Loucy (cell line): ENCODE measurements at regions not wholly inside any gene's neighbourhood (a gene's known extent, or its start where the extent isn't known, plus 50 kb on each side); places are given as distances from the start of the nearest gene placed in this dataset.

Experiments used
- H2AFZ ChIP-seq: fragments of 200-600 bp; sonication (generic); 2 replicates; pipeline ENCODE4 v1.6.0; 2016; ENCODE audit warnings: antibody characterized with exemption, mild to moderate bottlenecking, low read length, moderate library complexity
- H3F3A ChIP-seq: fragments of 200-600 bp; 2 replicates; pipeline ENCODE4 v1.6.0; 2016; ENCODE audit warnings: antibody characterized with exemption, low read depth, mild to moderate bottlenecking
- H3K27me3 ChIP-seq: fragments of 200-600 bp; sonication (generic); 2 replicates; pipeline ENCODE4 v1.6.1; 2014; ENCODE audit warnings: low read length, mild to moderate bottlenecking; ENCODE audit not compliant: insufficient read depth, poor library complexity, severe bottlenecking
- H3K36me3 ChIP-seq: fragments of 200-600 bp; sonication (generic); 2 replicates; pipeline ENCODE4 v1.6.1; 2016; ENCODE audit warnings: low read length; ENCODE audit not compliant: insufficient read depth
- H3K4me1 ChIP-seq: fragments of 200-600 bp; sonication (generic); 2 replicates; pipeline ENCODE4 v1.5.1; 2014; ENCODE audit warnings: low read length, mild to moderate bottlenecking; ENCODE audit not compliant: insufficient read depth, poor library complexity, severe bottlenecking
- H3K4me2 ChIP-seq: fragments of 200-600 bp; sonication (generic); 2 replicates; pipeline ENCODE4 v1.6.0; 2014; ENCODE audit warnings: antibody characterized with exemption, low read length, low read depth, mild to moderate bottlenecking; ENCODE audit not compliant: poor library complexity, severe bottlenecking
- H3K4me3 ChIP-seq: fragments of 200-600 bp; sonication (generic); 2 replicates; pipeline ENCODE4 v1.5.1; 2014; ENCODE audit warnings: low read length, mild to moderate bottlenecking, mixed read lengths; ENCODE audit not compliant: poor library complexity, severe bottlenecking
- H3K79me2 ChIP-seq: fragments of 200-600 bp; sonication (generic); 2 replicates; pipeline ENCODE4 v1.6.1; 2014; ENCODE audit warnings: low read length; ENCODE audit not compliant: insufficient read depth
- H3K9ac ChIP-seq: fragments of 200-600 bp; sonication (generic); 2 replicates; pipeline ENCODE4 v1.6.0; 2014; ENCODE audit warnings: mild to moderate bottlenecking, low read depth, low read length, moderate library complexity; ENCODE audit not compliant: poor library complexity, severe bottlenecking
- H3K9me2 ChIP-seq: fragments of 200-600 bp; sonication (generic); replicated peaks from 2 replicates; pipeline ENCODE4 v1.6.1; 2016; ENCODE audit warnings: low read depth, low read length, mixed read lengths
- H3K9me3 ChIP-seq: fragments of 200-600 bp; sonication (generic); 2 replicates; pipeline ENCODE4 v1.6.1; 2014; ENCODE audit warnings: mild to moderate bottlenecking, antibody characterized with exemption, low read length, low read depth; ENCODE audit not compliant: insufficient read depth
- H4K20me1 ChIP-seq: fragments of 200-600 bp; sonication (generic); 2 replicates; pipeline ENCODE4 v1.6.0; 2014; ENCODE audit warnings: antibody characterized with exemption, low read length, mild to moderate bottlenecking; ENCODE audit not compliant: insufficient read depth, poor library complexity, severe bottlenecking
- CTCF ChIP-seq: fragments of 200-600 bp; sonication (generic); conservative IDR thresholded peaks from 2 replicates; pipeline ENCODE4 v1.5.1; 2014; ENCODE audit warnings: mild to moderate bottlenecking, antibody characterized with exemption, low read length
- EZH2phosphoT487 ChIP-seq: fragments of 200-600 bp; IDR thresholded peaks from 2 replicates; pipeline ENCODE4 v1.6.1; 2018; ENCODE audit warnings: antibody characterized with exemption, mild to moderate bottlenecking, moderate library complexity, borderline replicate concordance

GRCh38 chrX:39705290-39705689 is 392.5 kb downstream of the BCOR start:
- H4K20me1 ChIP-seq, result no peaks in the 10 kb centered on the region
- H3K36me3 ChIP-seq, result no peaks in the 10 kb centered on the region
- H3K9me2 ChIP-seq, result no peaks in the 10 kb centered on the region
- H3K9me3 ChIP-seq, result no peaks in the 10 kb centered on the region
- TF ChIP-seq CTCF (peak; percentile 41), EZH2phosphoT487 (no peak)
- no peaks in the 10 kb centered on the region for H3F3A ChIP-seq
- no peaks in the 10 kb centered on the region for H3K4me1 ChIP-seq
- no peaks in the 10 kb centered on the region for H3K79me2 ChIP-seq
- H3K27me3 ChIP-seq, result no peaks in the 10 kb centered on the region
- no peak overlapping the region for H3K4me2 ChIP-seq
- H2AFZ ChIP-seq, result no peak overlapping the region
- H3K9ac ChIP-seq, result no peak overlapping the region
- H3K4me3 ChIP-seq, result no peak overlapping the region

- H3K9me3 ChIP-seq, result no peaks in the 10 kb centered on the region
- H3K79me2 ChIP-seq, result no peaks in the 10 kb centered on the region
- H3K4me3 ChIP-seq, result no peak overlapping the region
- no peaks in the 10 kb centered on the region for H4K20me1 ChIP-seq
- H3K4me1 ChIP-seq, result no peaks in the 10 kb centered on the region
- H3K36me3 ChIP-seq, result no peaks in the 10 kb centered on the region
- H3F3A ChIP-seq, result no peaks in the 10 kb centered on the region
- H3K27me3 ChIP-seq, result no peaks in the 10 kb centered on the region
- H2AFZ ChIP-seq, result no peak overlapping the region
- no peaks in the 10 kb centered on the region for H3K9me2 ChIP-seq
- H3K9ac ChIP-seq, result no peak overlapping the region
- TF ChIP-seq EZH2phosphoT487 (no peak), CTCF (no peak)
- H3K4me2 ChIP-seq, result no peak overlapping the region
Measured at GRCh38 chrX:39709364-39709763, 388.4 kb downstream of the BCOR start.

GRCh38 chrX:39709812-39710211 is 387.9 kb downstream of the BCOR start:
- H3K4me1 ChIP-seq, result no peaks in the 10 kb centered on the region
- no peaks in the 10 kb centered on the region for H3K27me3 ChIP-seq
- H3F3A ChIP-seq, result no peaks in the 10 kb centered on the region
- no peak overlapping the region for H3K4me2 ChIP-seq
- H3K4me3 ChIP-seq, result no peak overlapping the region
- TF ChIP-seq EZH2phosphoT487, result no peak
- H4K20me1 ChIP-seq, result no peaks in the 10 kb centered on the region
- no peaks in the 10 kb centered on the region for H3K36me3 ChIP-seq
- H3K9me3 ChIP-seq, result no peaks in the 10 kb centered on the region
- H3K9me2 ChIP-seq, result no peaks in the 10 kb centered on the region
- no peak overlapping the region for H3K9ac ChIP-seq
- H3K79me2 ChIP-seq, result no peaks in the 10 kb centered on the region
- no peak overlapping the region for H2AFZ ChIP-seq

GRCh38 chrX:39710776-39711175 is 387.0 kb downstream of the BCOR start:
- Histone ChIP-seq H2AFZ (no peak overlapping the region), H3K79me2 (no peaks in the 10 kb centered on the region), H3K9ac (no peak overlapping the region), H3K4me1 (no peaks in the 10 kb centered on the region), H3K36me3 (no peaks in the 10 kb centered on the region), H3K9me3 (no peaks in the 10 kb centered on the region), H3K4me3 (no peak overlapping the region), H3K4me2 (no peak overlapping the region), H3K9me2 (no peaks in the 10 kb centered on the region), H4K20me1 (no peaks in the 10 kb centered on the region), H3K27me3 (no peaks in the 10 kb centered on the region), H3F3A (no peaks in the 10 kb centered on the region)
- no peak for TF ChIP-seq EZH2phosphoT487
- no peak for TF ChIP-seq CTCF
